H1 (cell line): ENCODE measurements at regions not wholly inside any gene's neighbourhood (a gene's known extent, or its start where the extent isn't known, plus 50 kb on each side); places are given as distances from the start of the nearest gene placed in this dataset.

Experiments used
- CTCF ChIA-PET: fragments of 300-600 bp; sonication (Branson Sonifier 250); formaldehyde crosslinking; loops from one replicate; lab custom pipeline; 2021; ENCODE audit not compliant: partially characterized antibody; lab: Charles Lee
- POLR2A ChIA-PET: fragments of 300-600 bp; sonication (Branson Sonifier 250); formaldehyde crosslinking; loops from one replicate; lab custom pipeline; 2021; ENCODE audit warnings: inconsistent platforms; ENCODE audit not compliant: partially characterized antibody; lab: Charles Lee
- DNase-seq, 2 experiments: peaks; one replicate each; pipeline versions ENCODE4 v3.0.0 to v3.0.0-alpha.2; 2010 to 2022; ENCODE audit warnings: low spot score in 2 of 2, low read depth in 1 of 2, mixed read lengths in 1 of 2
- FAIRE-seq: peaks from 2 replicates; lab custom pipeline; 2011; peaks lifted over from hg19 to GRCh38; lab: Jason Lieb, UNC
- H2AFZ ChIP-seq: 2 replicates; pipeline ENCODE4 v1.8.1; 2012; ENCODE audit warnings: low read length, inconsistent platforms
- H2AK5ac ChIP-seq: 2 replicates; pipeline ENCODE4 v1.6.1; 2013; ENCODE audit warnings: low read depth, low read length
- H2BK120ac ChIP-seq: replicated peaks from 2 replicates; pipeline ENCODE3; 2013; ENCODE audit warnings: low read depth, low read length, inconsistent platforms
- H2BK12ac ChIP-seq: 2 replicates; pipeline ENCODE4 v1.6.1; 2013; ENCODE audit warnings: low read depth, low read length
- H2BK15ac ChIP-seq: 2 replicates; pipeline ENCODE4 v1.6.1; 2013; ENCODE audit warnings: low read length
- H2BK20ac ChIP-seq: 2 replicates; pipeline ENCODE4 v1.6.1; 2013; ENCODE audit warnings: low read length
- H2BK5ac ChIP-seq: 2 replicates; pipeline ENCODE4 v1.6.1; 2013; ENCODE audit warnings: low read depth, low read length
- H3K14ac ChIP-seq: 2 replicates; pipeline ENCODE4 v1.6.1; 2013; ENCODE audit warnings: inconsistent platforms; ENCODE audit not compliant: insufficient read length
- H3K18ac ChIP-seq: 2 replicates; pipeline ENCODE4 v1.6.1; 2013; ENCODE audit warnings: low read length; ENCODE audit errors: extremely low read depth
- H3K23ac ChIP-seq: 2 replicates; pipeline ENCODE4 v1.6.1; 2013; ENCODE audit warnings: inconsistent platforms; ENCODE audit not compliant: insufficient read length
- H3K23me2 ChIP-seq: 2 replicates; pipeline ENCODE4 v1.6.1; 2013; ENCODE audit warnings: low read depth, low read length
- H3K27ac ChIP-seq: 2 replicates; pipeline ENCODE4 v1.6.1; 2011; ENCODE audit warnings: low read depth, low read length, inconsistent platforms
- H3K27me3 ChIP-seq, 4 experiments: replicated peaks in 1 of 4; 1 replicate in 1 of 4; 2 replicates in 3 of 4; pipeline versions ENCODE4 v1.6.1 to v1.8.1; 2011 to 2013; ENCODE audit warnings: low read length in 3 of 4, mild to moderate bottlenecking in 3 of 4, inconsistent platforms in 2 of 4, mixed read lengths in 2 of 4, moderate library complexity in 1 of 4; ENCODE audit not compliant: control insufficient read depth in 3 of 4, insufficient read depth in 3 of 4; ENCODE audit errors: extremely low read depth in 1 of 4
- H3K36me3 ChIP-seq, 4 experiments: 2 replicates each; pipeline versions ENCODE4 v1.6.1 to v1.8.1; 2011 to 2013; ENCODE audit warnings: mild to moderate bottlenecking in 4 of 4, low read length in 3 of 4, moderate library complexity in 2 of 4, control low read depth in 1 of 4, inconsistent platforms in 1 of 4; ENCODE audit not compliant: insufficient read depth in 4 of 4, control insufficient read depth in 2 of 4
- H3K4ac ChIP-seq: replicated peaks from 2 replicates; pipeline ENCODE3; 2013; ENCODE audit warnings: low read length, low read depth, mixed read lengths, inconsistent platforms; ENCODE audit not compliant: insufficient read length
- H3K4me1 ChIP-seq, 4 experiments: replicated peaks in 1 of 4; 1 replicate in 1 of 4; 2 replicates in 3 of 4; pipeline versions ENCODE4 v1.6.1 to v1.8.1; 2011 to 2013; ENCODE audit warnings: low read length in 3 of 4, inconsistent platforms in 2 of 4, mixed read lengths in 1 of 4; ENCODE audit not compliant: insufficient read depth in 4 of 4, control insufficient read depth in 3 of 4
- H3K4me2 ChIP-seq, 2 experiments: 2 replicates each; pipeline versions ENCODE4 v1.6.1 to v1.8.1; 2011 to 2013; ENCODE audit warnings: low read depth in 2 of 2, low read length in 2 of 2, control low read depth in 1 of 2, inconsistent platforms in 1 of 2, mild to moderate bottlenecking in 1 of 2; ENCODE audit not compliant: insufficient read depth in 1 of 2
- H3K4me3 ChIP-seq, 4 experiments: fragments of 200-600, 300-600 bp in 1 of 4; sonication (generic), shearing (Covaris generic), sonication (Bioruptor Twin) in 1 of 4; 2 replicates each; pipeline versions ENCODE4 v1.5.1 to v1.8.1; 2011 to 2016; ENCODE audit warnings: low read length in 4 of 4, low read depth in 3 of 4, control low read depth in 2 of 4, inconsistent platforms in 2 of 4, mild to moderate bottlenecking in 2 of 4, mixed read lengths in 1 of 4, moderate library complexity in 1 of 4; ENCODE audit not compliant: insufficient read depth in 2 of 4; ENCODE audit errors: extremely low read depth in 1 of 4
- H3K56ac ChIP-seq: replicated peaks from 2 replicates; pipeline ENCODE3; 2013; ENCODE audit warnings: low read depth, mild to moderate bottlenecking, mixed read lengths, low read length, inconsistent platforms; ENCODE audit not compliant: insufficient read length
- H3K79me1 ChIP-seq: 2 replicates; pipeline ENCODE4 v1.6.1; 2013; ENCODE audit warnings: low read depth, low read length, control low read depth
- H3K79me2 ChIP-seq, 2 experiments: 2 replicates each; pipeline versions ENCODE4 v1.6.1 to v1.8.1; 2012 to 2013; ENCODE audit warnings: low read length in 2 of 2, mild to moderate bottlenecking in 2 of 2, inconsistent platforms in 1 of 2; ENCODE audit not compliant: insufficient read depth in 2 of 2, control insufficient read depth in 1 of 2
- H3K9ac ChIP-seq, 4 experiments: replicated peaks in 1 of 4; 1 replicate in 1 of 4; 2 replicates in 3 of 4; pipeline versions ENCODE4 v1.6.1 to v1.8.1; 2011 to 2013; ENCODE audit warnings: low read depth in 3 of 4, low read length in 3 of 4, control low read depth in 2 of 4, mild to moderate bottlenecking in 2 of 4, moderate library complexity in 2 of 4, inconsistent platforms in 1 of 4; ENCODE audit errors: extremely low read depth in 1 of 4
- H3K9me3 ChIP-seq, 2 experiments: 2 replicates each; pipeline versions ENCODE4 v1.6.1 to v1.8.1; 2012 to 2013; ENCODE audit warnings: mild to moderate bottlenecking in 2 of 2, moderate library complexity in 2 of 2, control low read depth in 1 of 2, inconsistent platforms in 1 of 2, low read depth in 1 of 2, low read length in 1 of 2, mixed read lengths in 1 of 2; ENCODE audit not compliant: insufficient read depth in 2 of 2
- H4K20me1 ChIP-seq, 2 experiments: replicated peaks in 1 of 2; 2 replicates each; pipeline versions ENCODE3 to v1.8.1; 2011 to 2013; ENCODE audit warnings: inconsistent platforms in 2 of 2, low read length in 2 of 2, mild to moderate bottlenecking in 1 of 2; ENCODE audit not compliant: insufficient read depth in 2 of 2, control insufficient read depth in 1 of 2
- H4K5ac ChIP-seq: 2 replicates; pipeline ENCODE4 v1.6.1; 2013; ENCODE audit warnings: low read length, low read depth, mixed read lengths, inconsistent platforms; ENCODE audit not compliant: insufficient read length
- H4K8ac ChIP-seq: 2 replicates; pipeline ENCODE4 v1.8.0; 2013; ENCODE audit warnings: mild to moderate bottlenecking, moderate library complexity, low read length, inconsistent platforms; ENCODE audit not compliant: insufficient read depth; ENCODE audit errors: extremely low read depth
- H4K91ac ChIP-seq: replicated peaks from 2 replicates; pipeline ENCODE3; 2013; ENCODE audit warnings: low read length, mixed read lengths, inconsistent platforms; ENCODE audit not compliant: insufficient read length
- CEBPB ChIP-seq: IDR thresholded peaks from 2 replicates; pipeline ENCODE4 v1.6.1; 2012; ENCODE audit warnings: low read depth, low read length
- CTBP2 ChIP-seq: IDR thresholded peaks from 2 replicates; pipeline ENCODE4 v1.7.0; 2011; ENCODE audit warnings: borderline replicate concordance, mild to moderate bottlenecking, moderate library complexity, mixed read lengths, low read length; ENCODE audit not compliant: insufficient read depth, insufficient read length
- EZH2 ChIP-seq: fragments of 200-600 bp; sonication (generic); IDR thresholded peaks from 2 replicates; pipeline ENCODE4 v1.7.1; 2012; ENCODE audit warnings: low read depth, mild to moderate bottlenecking, moderate library complexity, low read length, inconsistent platforms; ENCODE audit not compliant: severe bottlenecking
- SRF ChIP-seq: IDR thresholded peaks from 2 replicates; pipeline ENCODE4 v1.6.1; 2011; ENCODE audit warnings: mild to moderate bottlenecking, low read depth, low read length, moderate library complexity
- YY1 ChIP-seq: IDR thresholded peaks from 2 replicates; pipeline ENCODE4 v1.6.1; 2011; ENCODE audit warnings: low read depth, mild to moderate bottlenecking, low read length
- WGBS, 2 experiments: shearing (Covaris generic) in 1 of 2; methylation state at CpG; one replicate each; pipeline versions ENCODE4 v1.1.6 to v1.1.7; 2013 to 2015; ENCODE audit warnings: low lambda C conversion rate in 2 of 2, mixed read lengths in 2 of 2, inconsistent platforms in 1 of 2, low coverage in 1 of 2, missing lambda C conversion rate in 1 of 2; ENCODE audit not compliant: insufficient replicate concordance in 2 of 2, insufficient coverage in 1 of 2, insufficient read length in 1 of 2; ENCODE audit errors: extremely low coverage in 1 of 2, missing lambda C conversion rate in 1 of 2; 5-methylcytosine and 5-hydroxymethylcytosine counted together

- WGBS, 2 experiments = 80% methylated on average over 2 of the region's 2 CpGs; no CpG with 5 or more reads in 1 of the 2 experiments
- Histone ChIP-seq H2BK120ac (no peak overlapping the region), H3K4ac (no peak overlapping the region)
Observed at GRCh38 chr15:98226578-98226977, 266.1 kb downstream of the ARRDC4 start.

More at GRCh38 chr15:98226578-98226977, 266.1 kb downstream of the ARRDC4 start:
- TF ChIP-seq SRF = no peak
- TF ChIP-seq YY1 = no peak
- TF ChIP-seq EZH2 = no peak
- no peak for TF ChIP-seq CEBPB
- no peak for TF ChIP-seq CTBP2
- TF ChIP-seq, all 59 proteins: peak for 0
- Histone ChIP-seq H3K23me2 (no peaks in the 10 kb centered on the region), H2BK15ac (no peak overlapping the region), H4K8ac (no peak overlapping the region), H2AK5ac (no peak overlapping the region), H3K27me3 (no peaks in the 10 kb centered on the region), H2AFZ (no peak overlapping the region), H2BK12ac (no peak overlapping the region), H3K14ac (no peak overlapping the region), H3K23ac (no peak overlapping the region), H4K20me1 (no peaks in the 10 kb centered on the region), H3K56ac (no peak overlapping the region), H3K79me2 (no peaks in the 10 kb centered on the region), H3K4me1 (no peaks in the 10 kb centered on the region), H3K36me3 (no peaks in the 10 kb centered on the region), H3K9me3 (no peaks in the 10 kb centered on the region), H3K4me2 (no peak overlapping the region), H3K79me1 (no peaks in the 10 kb centered on the region), H2BK5ac (no peak overlapping the region), H4K91ac (no peak overlapping the region), H3K27ac (no peak overlapping the region), H3K18ac (no peak overlapping the region), H2BK20ac (no peak overlapping the region), H4K5ac (no peak overlapping the region), H3K4me3 (no peak overlapping the region), H3K9ac (no peak overlapping the region)
- DNase-seq (no peak), FAIRE-seq (no peak)
- CTCF ChIA-PET = interaction anchor here (1.1 to 1.6 kb wide), 2 partner anchors 66 to 195 kb away, joined by 4 read pairs; no protein-coding TSS in a partner anchor
- POLR2A ChIA-PET = no interaction called here
